ENCODE measurements at regions not wholly inside any gene's neighbourhood (a gene's known extent, or its start where the extent isn't known, plus 50 kb on each side); places are given as distances from the start of the nearest gene placed in this dataset.

GRCh38 chr12:127358888-127359287 lies 908.1 kb upstream of the TMEM132C start:
- H3K4me3 ChIP-seq = no peak overlapping the region
- in situ Hi-C loops (cut with MboI; ENCODE audit: low sequenced_read_pairs in 4 of 4) (no loop called here), intact Hi-C loops (cut with DNase I; ENCODE audit: low total_unique reads) (no loop called here)
- H3K9me3 ChIP-seq = no peaks in the 10 kb centered on the region
- no peak for TF ChIP-seq CTCF (IDR thresholded peaks at IDR 0.05 in 4 of 5, conservative IDR thresholded peaks at IDR 0.05 in 1 of 5)
- no peak for TF ChIP-seq POLR2A (IDR thresholded peaks at IDR 0.05)
- no peak for ATAC-seq
- H3K4me1 ChIP-seq = no peaks in the 10 kb centered on the region
- no peaks in the 10 kb centered on the region for H3K36me3 ChIP-seq
- no peaks in the 10 kb centered on the region for H3K27me3 ChIP-seq
- no peak overlapping the region for H3K27ac ChIP-seq
- DNase-seq = no peak

- Histone ChIP-seq H3K4me3 (no peak overlapping the region), H3K36me3 (no peaks in the 10 kb centered on the region), H3K27ac (no peak overlapping the region), H3K4me1 (no peaks in the 10 kb centered on the region), H3K27me3 (no peaks in the 10 kb centered on the region), H3K9me3 (no peaks in the 10 kb centered on the region)
- no peak for DNase-seq
- TF ChIP-seq CTCF (IDR thresholded peaks at IDR 0.05 in 4 of 5, conservative IDR thresholded peaks at IDR 0.05 in 1 of 5) (no peak), POLR2A (IDR thresholded peaks at IDR 0.05) (no peak)
- ATAC-seq = no peak
- intact Hi-C loops (cut with DNase I; ENCODE audit: low total_unique reads) = no loop called here
- in situ Hi-C loops (cut with MboI; ENCODE audit: low sequenced_read_pairs in 4 of 4) = no loop called here
These were observed 906.4 kb upstream of the TMEM132C start for GRCh38 chr12:127360580-127360979.

GRCh38 chr12:127362121-127362520 lies 904.8 kb upstream of the TMEM132C start:
- intact Hi-C loops (cut with DNase I; ENCODE audit: low total_unique reads) = no loop called here

DNA sequence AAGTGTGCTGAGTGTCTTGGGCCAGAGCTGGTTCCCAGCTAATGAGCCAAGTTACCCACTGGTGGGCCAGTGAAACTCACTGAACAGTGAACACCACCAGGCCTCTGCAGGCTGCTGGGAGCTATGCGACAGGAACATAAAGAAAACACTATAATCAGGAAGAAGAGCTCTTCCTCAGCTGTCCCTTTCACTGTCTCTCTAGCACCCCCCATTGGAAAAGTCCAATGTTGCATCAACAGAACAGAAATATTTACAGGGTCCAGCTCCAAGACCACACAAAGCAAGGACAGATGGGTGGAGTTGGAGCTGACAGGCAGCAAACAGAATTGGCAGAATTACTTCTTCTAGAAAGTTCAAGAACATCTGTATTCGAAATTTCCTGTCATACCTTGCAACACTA lies 903.6 kb upstream of the TMEM132C start:
- intact Hi-C loops (cut with DNase I; ENCODE audit: low total_unique reads) (no loop called here), in situ Hi-C loops (cut with MboI; ENCODE audit: low sequenced_read_pairs in 4 of 4) (no loop called here)
- TF ChIP-seq CTCF (IDR thresholded peaks at IDR 0.05 in 4 of 5, conservative IDR thresholded peaks at IDR 0.05 in 1 of 5) = no peak
- no peak for TF ChIP-seq POLR2A (IDR thresholded peaks at IDR 0.05)
- DNase-seq = no peak
- Histone ChIP-seq H3K4me1 (no peaks in the 10 kb centered on the region), H3K27ac (no peak overlapping the region), H3K27me3 (no peaks in the 10 kb centered on the region), H3K9me3 (no peaks in the 10 kb centered on the region), H3K36me3 (no peaks in the 10 kb centered on the region), H3K4me3 (no peak overlapping the region)
- ATAC-seq = no peak

More at GRCh38 chr12:127362121-127362520, 904.8 kb upstream of the TMEM132C start:
- ATAC-seq (no peak), DNase-seq (no peak)
- H3K27me3 ChIP-seq = no peaks in the 10 kb centered on the region
- no peaks in the 10 kb centered on the region for H3K4me1 ChIP-seq
- TF ChIP-seq POLR2A (IDR thresholded peaks at IDR 0.05) = no peak
- no peak for TF ChIP-seq CTCF (IDR thresholded peaks at IDR 0.05 in 4 of 5, conservative IDR thresholded peaks at IDR 0.05 in 1 of 5)
- H3K27ac ChIP-seq = no peak overlapping the region
- H3K9me3 ChIP-seq = no peaks in the 10 kb centered on the region
- no peak overlapping the region for H3K4me3 ChIP-seq
- H3K36me3 ChIP-seq = no peaks in the 10 kb centered on the region
- in situ Hi-C loops (cut with MboI; ENCODE audit: low sequenced_read_pairs in 4 of 4) = no loop called here

- in situ Hi-C loops (cut with MboI; ENCODE audit: low sequenced_read_pairs in 4 of 4) = no loop called here
- TF ChIP-seq CTCF (IDR thresholded peaks at IDR 0.05 in 4 of 5, conservative IDR thresholded peaks at IDR 0.05 in 1 of 5) (no peak), POLR2A (IDR thresholded peaks at IDR 0.05) (no peak)
These were observed 893.4 kb upstream of the TMEM132C start for GRCh38 chr12:127373559-127373958.

More at GRCh38 chr12:127373559-127373958, 893.4 kb upstream of the TMEM132C start:
- H3K27ac ChIP-seq = no peak overlapping the region
- no peaks in the 10 kb centered on the region for H3K4me1 ChIP-seq
- H3K27me3 ChIP-seq = no peaks in the 10 kb centered on the region
- no peak for ATAC-seq
- DNase-seq = no peak
- intact Hi-C loops (cut with DNase I; ENCODE audit: low total_unique reads) = no loop called here
- no peaks in the 10 kb centered on the region for H3K9me3 ChIP-seq
- no peak overlapping the region for H3K4me3 ChIP-seq
- no peaks in the 10 kb centered on the region for H3K36me3 ChIP-seq

All from gastrocnemius medialis (tissue), 4 donors.